Colonic mucosa (tissue), 4 donors: ENCODE measurements at regions not wholly inside any gene's neighbourhood (a gene's known extent, or its start where the extent isn't known, plus 50 kb on each side); places are given as distances from the start of the nearest gene placed in this dataset.

Experiments
- DNase-seq: peaks from one replicate; pipeline ENCODE4 v3.0.0-alpha.2; 2020
- H3K27ac ChIP-seq: fragments of 200-600 bp; one replicate; pipeline ENCODE4 v1.8.0; 2021
- H3K27me3 ChIP-seq: fragments of 200-600 bp; one replicate; pipeline ENCODE4 v1.8.0; 2021
- H3K36me3 ChIP-seq: fragments of 200-600 bp; one replicate; pipeline ENCODE4 v1.8.0; 2021
- H3K4me1 ChIP-seq: fragments of 200-600 bp; one replicate; pipeline ENCODE4 v1.8.0; 2021; ENCODE audit warnings: mild to moderate bottlenecking
- H3K4me3 ChIP-seq: fragments of 200-600 bp; one replicate; pipeline ENCODE4 v1.8.0; 2021
- H3K9ac ChIP-seq, 2 donors: one replicate each; pipeline ENCODE4 v1.7.0; 2013; ENCODE audit warnings: control low read depth in 2 of 2, low read depth in 2 of 2, low read length in 2 of 2
- H3K9me3 ChIP-seq: fragments of 200-600 bp; one replicate; pipeline ENCODE4 v1.8.0; 2021
- intact Hi-C: fragments of 100-400 bp; cut with DNase I; formaldehyde crosslinking; loops from one replicate; pipeline ENCODE4 v1.14.1; 2022
- TF ChIP-seq, protein P1 (sequence below): fragments of 200-600 bp; IDR thresholded peaks from one replicate; pipeline ENCODE4 v1.8.0; 2022; ENCODE audit warnings: antibody characterized with exemption, mild to moderate bottlenecking
- donor health status: healthy.
- donor health status: DM: no; HTN: no; CAD: no.
- donor health status: DM: no; HTN: no; CAD: no.

DNA sequence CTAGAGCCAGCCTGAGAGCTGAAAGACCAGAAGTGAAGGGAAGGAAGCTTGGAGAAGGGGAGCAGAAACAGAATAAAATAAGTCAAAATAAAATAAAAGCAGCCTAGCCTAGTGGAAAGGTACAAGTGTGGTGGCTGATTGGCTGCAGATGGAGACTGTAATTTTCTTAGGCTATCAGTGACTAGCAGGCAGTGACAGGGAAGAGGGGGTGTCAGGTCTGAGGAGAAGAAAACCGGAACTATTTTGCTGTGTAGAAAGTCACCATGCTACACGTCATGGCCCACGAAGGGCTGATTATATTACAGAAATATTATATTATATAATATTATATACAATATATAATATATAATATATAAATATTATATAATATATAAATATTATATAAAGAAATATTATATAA is 98.1 kb upstream of the TAF11L2 start:
- Histone ChIP-seq H3K36me3 (no peaks in the 10 kb centered on the region), H3K9ac (no peak overlapping the region), H3K9me3 (no peaks in the 10 kb centered on the region), H3K4me3 (no peak overlapping the region), H3K27ac (no peak overlapping the region), H3K4me1 (no peaks in the 10 kb centered on the region), H3K27me3 (no peaks in the 10 kb centered on the region)
- intact Hi-C loops = no loop called here
- TF ChIP-seq, protein P1, sequence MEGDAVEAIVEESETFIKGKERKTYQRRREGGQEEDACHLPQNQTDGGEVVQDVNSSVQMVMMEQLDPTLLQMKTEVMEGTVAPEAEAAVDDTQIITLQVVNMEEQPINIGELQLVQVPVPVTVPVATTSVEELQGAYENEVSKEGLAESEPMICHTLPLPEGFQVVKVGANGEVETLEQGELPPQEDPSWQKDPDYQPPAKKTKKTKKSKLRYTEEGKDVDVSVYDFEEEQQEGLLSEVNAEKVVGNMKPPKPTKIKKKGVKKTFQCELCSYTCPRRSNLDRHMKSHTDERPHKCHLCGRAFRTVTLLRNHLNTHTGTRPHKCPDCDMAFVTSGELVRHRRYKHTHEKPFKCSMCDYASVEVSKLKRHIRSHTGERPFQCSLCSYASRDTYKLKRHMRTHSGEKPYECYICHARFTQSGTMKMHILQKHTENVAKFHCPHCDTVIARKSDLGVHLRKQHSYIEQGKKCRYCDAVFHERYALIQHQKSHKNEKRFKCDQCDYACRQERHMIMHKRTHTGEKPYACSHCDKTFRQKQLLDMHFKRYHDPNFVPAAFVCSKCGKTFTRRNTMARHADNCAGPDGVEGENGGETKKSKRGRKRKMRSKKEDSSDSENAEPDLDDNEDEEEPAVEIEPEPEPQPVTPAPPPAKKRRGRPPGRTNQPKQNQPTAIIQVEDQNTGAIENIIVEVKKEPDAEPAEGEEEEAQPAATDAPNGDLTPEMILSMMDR = no peak
- DNase-seq = no peak

GRCh38 chr5:17400724-17401469 is 97.1 kb upstream of the TAF11L2 start:
- TF ChIP-seq, protein P1 = no peak
- no peaks in the 10 kb centered on the region for H3K27me3 ChIP-seq
- intact Hi-C loops = no loop called here

DNA sequence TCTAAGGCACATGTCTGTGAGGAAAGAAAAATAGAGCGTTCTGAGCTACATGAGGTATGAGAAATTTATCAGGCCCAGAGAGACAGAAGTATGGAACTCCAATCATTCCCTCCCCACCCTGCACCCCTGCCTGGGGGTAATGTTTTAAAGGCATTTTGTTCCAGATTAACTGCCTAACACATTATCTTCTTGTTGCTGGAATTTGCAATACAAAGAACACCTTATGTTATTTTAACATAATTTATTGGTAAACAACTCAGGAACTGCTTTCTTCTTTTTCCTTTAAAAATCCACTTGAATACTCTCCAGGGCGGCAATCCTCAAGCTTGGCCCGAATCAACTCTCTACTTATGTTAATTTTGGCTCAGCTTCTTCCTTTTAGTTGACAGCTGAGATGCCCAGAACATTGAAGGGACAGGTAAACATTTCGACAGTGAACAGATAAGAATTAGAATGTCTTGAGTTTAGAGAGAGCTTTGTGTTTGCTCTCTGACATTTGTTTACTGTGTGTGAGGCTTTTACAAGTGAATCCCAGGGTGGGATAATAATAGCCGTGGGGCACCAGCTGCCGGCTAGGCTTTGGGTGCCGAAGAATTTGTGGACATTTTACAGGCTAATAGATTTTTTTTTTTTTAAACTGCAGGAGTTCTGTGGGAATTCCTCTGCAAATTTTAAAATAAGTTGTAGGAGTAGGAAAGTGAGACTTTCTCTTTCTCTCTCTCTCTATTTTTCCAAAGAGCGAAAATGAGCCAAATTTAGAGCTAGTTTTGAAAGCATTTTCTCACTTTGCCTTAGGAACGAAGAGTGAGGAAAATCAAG is 96.4 kb upstream of the TAF11L2 start:
- no peaks in the 10 kb centered on the region for H3K4me1 ChIP-seq
- H3K36me3 ChIP-seq = no peaks in the 10 kb centered on the region
- H3K9ac ChIP-seq = no peak overlapping the region
- no peak overlapping the region for H3K27ac ChIP-seq
- no peaks in the 10 kb centered on the region for H3K9me3 ChIP-seq
- intact Hi-C loops = no loop called here
- no peaks in the 10 kb centered on the region for H3K27me3 ChIP-seq
- no peak for DNase-seq
- no peak overlapping the region for H3K4me3 ChIP-seq
- TF ChIP-seq, protein P1 = no peak

More at GRCh38 chr5:17400724-17401469, 97.1 kb upstream of the TAF11L2 start:
- Histone ChIP-seq H3K4me3 (no peak overlapping the region), H3K9ac (no peak overlapping the region), H3K9me3 (no peaks in the 10 kb centered on the region), H3K27ac (no peak overlapping the region), H3K36me3 (no peaks in the 10 kb centered on the region), H3K4me1 (no peaks in the 10 kb centered on the region)
- no peak for DNase-seq

DNA sequence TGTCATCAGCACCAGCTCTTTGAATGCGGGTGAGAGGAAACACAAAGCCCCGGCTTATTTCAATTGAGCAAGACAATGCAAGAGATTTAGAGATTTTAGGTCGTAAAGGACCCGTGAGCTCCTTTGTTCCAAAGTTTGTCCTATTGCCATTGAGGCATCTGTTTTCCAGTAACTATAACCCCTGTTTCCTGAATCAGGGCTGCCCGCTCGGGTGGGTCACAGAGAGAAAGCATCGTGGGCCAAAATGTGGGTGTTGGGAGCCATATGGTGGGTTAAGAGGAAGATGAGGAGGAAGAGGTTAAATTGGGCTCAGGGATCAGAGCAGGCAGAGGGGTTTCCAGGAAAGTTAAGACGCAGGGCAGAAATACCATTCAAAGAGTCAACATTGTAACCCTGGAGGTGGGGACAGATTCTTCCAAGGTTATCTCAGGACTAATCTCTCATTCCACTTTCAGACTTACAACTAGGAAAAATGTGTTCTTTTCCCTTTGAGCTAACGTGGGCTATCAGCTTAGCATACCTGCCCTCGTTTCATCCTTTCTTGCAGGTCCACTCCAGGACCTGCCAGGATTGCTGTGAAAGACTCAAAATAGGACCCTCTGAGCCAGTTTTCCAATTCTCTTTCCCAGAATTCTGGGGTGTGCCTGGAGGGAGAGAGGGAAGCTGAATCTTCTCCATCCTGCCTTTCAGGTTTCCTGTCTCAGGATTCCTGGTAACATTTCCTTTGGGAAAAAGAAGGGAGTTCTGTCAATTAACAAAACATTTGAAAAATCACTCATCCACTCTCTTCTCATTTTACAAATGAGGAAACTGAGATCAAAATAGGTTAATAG is 95.5 kb upstream of the TAF11L2 start:
- TF ChIP-seq, protein P1 = no peak
- no peak overlapping the region for H3K4me3 ChIP-seq
- H3K27me3 ChIP-seq = no peaks in the 10 kb centered on the region
- no peak for DNase-seq
- H3K9ac ChIP-seq = no peak overlapping the region
- intact Hi-C loops = no loop called here
- H3K9me3 ChIP-seq = no peaks in the 10 kb centered on the region
- H3K36me3 ChIP-seq = no peaks in the 10 kb centered on the region
- H3K27ac ChIP-seq = no peak overlapping the region
- no peaks in the 10 kb centered on the region for H3K4me1 ChIP-seq
